ENCODE measurements at regions not wholly inside any gene's neighbourhood (a gene's known extent, or its start where the extent isn't known, plus 50 kb on each side); places are given as distances from the start of the nearest gene placed in this dataset.

DNA sequence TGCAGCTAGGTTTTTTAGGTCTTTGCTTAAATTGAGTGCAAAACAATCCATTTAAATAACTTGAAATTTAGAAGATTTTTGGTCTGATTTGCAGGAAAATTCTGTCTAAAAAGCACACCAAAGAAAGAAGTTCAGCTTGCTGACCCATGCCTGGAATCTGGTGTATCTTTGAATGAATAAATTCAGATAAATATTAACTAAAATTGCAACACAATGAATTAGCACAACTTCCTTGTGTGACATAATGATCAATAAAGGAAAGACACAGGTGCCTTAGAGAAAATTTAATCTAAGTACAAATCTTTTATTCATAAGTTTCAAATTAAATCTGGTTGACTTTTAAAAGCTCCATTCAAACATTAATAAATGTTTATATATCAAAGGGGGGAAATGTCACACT is 791.5 kb upstream of the LCORL start:
- ChIA-PET CTCF (no interaction called here), SMC1A (ENCODE audit: uncharacterized antibody, unreplicated experiment) (no interaction called here), POLR2A (no interaction called here), RAD21 (ENCODE audit: unreplicated experiment) (no interaction called here)
- Histone ChIP-seq H3K4me1 (ENCODE audit: control insufficient read depth, insufficient read depth, low read length) (no peaks in the 10 kb centered on the region), H3K36me3 (ENCODE audit: control insufficient read depth in 2 of 2, insufficient read depth in 2 of 2, low read length in 1 of 2) (no peaks in the 10 kb centered on the region), H3K4me2 (ENCODE audit: control insufficient read depth, insufficient read depth) (no peak overlapping the region), H4K20me1 (ENCODE audit: control insufficient read depth, insufficient read depth) (no peaks in the 10 kb centered on the region), H3K79me2 (ENCODE audit: control insufficient read depth, insufficient read depth, low read length) (no peaks in the 10 kb centered on the region), H2AFZ (ENCODE audit: control insufficient read depth, low read depth, low read length) (no peak overlapping the region), H3K27me3 (replicated peaks in 1 of 2; ENCODE audit: control insufficient read depth in 2 of 2, insufficient read depth in 2 of 2, low read length in 1 of 2) (no peaks in the 10 kb centered on the region), H3K4me3 (no peak overlapping the region), H3K9me3 (replicated peaks; ENCODE audit: control insufficient read depth, insufficient read depth, low read length) (no peaks in the 10 kb centered on the region), H3K9ac (ENCODE audit: control insufficient read depth, insufficient read depth, low read length) (no peak overlapping the region), H3K27ac (ENCODE audit: control insufficient read depth, insufficient read depth) (no peak overlapping the region)
- ATAC-seq (no peak), FAIRE-seq (no peak), DNase-seq (ENCODE audit: low read depth, low spot score) (no peak)
- intact Hi-C loops (cut with micrococcal nuclease; ENCODE audit: unreplicated experiment), result no loop called here
- BruUV-seq (replicated peaks), result no TSS peak
- in situ Hi-C loops (cut with MboI), result no loop called here
- TF ChIP-seq, protein P1, sequence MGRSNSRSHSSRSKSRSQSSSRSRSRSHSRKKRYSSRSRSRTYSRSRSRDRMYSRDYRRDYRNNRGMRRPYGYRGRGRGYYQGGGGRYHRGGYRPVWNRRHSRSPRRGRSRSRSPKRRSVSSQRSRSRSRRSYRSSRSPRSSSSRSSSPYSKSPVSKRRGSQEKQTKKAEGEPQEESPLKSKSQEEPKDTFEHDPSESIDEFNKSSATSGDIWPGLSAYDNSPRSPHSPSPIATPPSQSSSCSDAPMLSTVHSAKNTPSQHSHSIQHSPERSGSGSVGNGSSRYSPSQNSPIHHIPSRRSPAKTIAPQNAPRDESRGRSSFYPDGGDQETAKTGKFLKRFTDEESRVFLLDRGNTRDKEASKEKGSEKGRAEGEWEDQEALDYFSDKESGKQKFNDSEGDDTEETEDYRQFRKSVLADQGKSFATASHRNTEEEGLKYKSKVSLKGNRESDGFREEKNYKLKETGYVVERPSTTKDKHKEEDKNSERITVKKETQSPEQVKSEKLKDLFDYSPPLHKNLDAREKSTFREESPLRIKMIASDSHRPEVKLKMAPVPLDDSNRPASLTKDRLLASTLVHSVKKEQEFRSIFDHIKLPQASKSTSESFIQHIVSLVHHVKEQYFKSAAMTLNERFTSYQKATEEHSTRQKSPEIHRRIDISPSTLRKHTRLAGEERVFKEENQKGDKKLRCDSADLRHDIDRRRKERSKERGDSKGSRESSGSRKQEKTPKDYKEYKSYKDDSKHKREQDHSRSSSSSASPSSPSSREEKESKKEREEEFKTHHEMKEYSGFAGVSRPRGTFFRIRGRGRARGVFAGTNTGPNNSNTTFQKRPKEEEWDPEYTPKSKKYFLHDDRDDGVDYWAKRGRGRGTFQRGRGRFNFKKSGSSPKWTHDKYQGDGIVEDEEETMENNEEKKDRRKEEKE (IDR thresholded peaks at IDR 0.05), result no peak
- no peak for TF ChIP-seq BRCA1 (IDR thresholded peaks at IDR 0.05; ENCODE audit: low read depth, low read length)
- no peak for TF ChIP-seq CHD2 (IDR thresholded peaks at IDR 0.05; ENCODE audit: borderline replicate concordance, low read depth, low read length)
- TF ChIP-seq HDGF (IDR thresholded peaks at IDR 0.05), result no peak
- no peak for TF ChIP-seq NFYB (IDR thresholded peaks at IDR 0.05; ENCODE audit: insufficient read depth, low read depth, low read length)
- no peak for TF ChIP-seq IRF5 (IDR thresholded peaks at IDR 0.05; ENCODE audit: borderline replicate concordance)
- no peak for TF ChIP-seq KAT2A (conservative IDR thresholded peaks at IDR 0.05; ENCODE audit: control insufficient read depth, low read depth, low read length)
- no peak for TF ChIP-seq E2F4 (IDR thresholded peaks at IDR 0.05; ENCODE audit: low read depth, low read length)
- TF ChIP-seq HDAC6 (IDR thresholded peaks at IDR 0.05; ENCODE audit: unreplicated experiment), result no peak
- TF ChIP-seq NBN (IDR thresholded peaks at IDR 0.05), result no peak
- TF ChIP-seq RB1 (IDR thresholded peaks at IDR 0.05; ENCODE audit: borderline replicate concordance), result no peak
- no peak for TF ChIP-seq TARDBP (IDR thresholded peaks at IDR 0.05; ENCODE audit: borderline replicate concordance)
- TF ChIP-seq CEBPB (IDR thresholded peaks at IDR 0.05; ENCODE audit: borderline replicate concordance in 1 of 2, low read depth in 2 of 2, low read length in 2 of 2), result no peak
- no peak for TF ChIP-seq RBBP5 (conservative IDR thresholded peaks at IDR 0.05)
- TF ChIP-seq ZNF592 (IDR thresholded peaks at IDR 0.05), result no peak
- TF ChIP-seq SMAD5 (IDR thresholded peaks at IDR 0.05; ENCODE audit: low read depth), result no peak

Data from GM12878 (cell line).